Nephron progenitor cell (in vitro differentiated cells): ENCODE measurements at regions not wholly inside any gene's neighbourhood (a gene's known extent, or its start where the extent isn't known, plus 50 kb on each side); places are given as distances from the start of the nearest gene placed in this dataset.

Experiments
- DNase-seq: peaks from one replicate; pipeline ENCODE4 v3.0.0; 2021
- H3K27ac Mint-ChIP-seq: 2 replicates; pipeline ENCODE4 v1.8.0; 2021; ENCODE audit warnings: mild to moderate bottlenecking, moderate library complexity, mixed read lengths
- H3K27me3 Mint-ChIP-seq: 2 replicates; pipeline ENCODE4 v1.8.0; 2021; ENCODE audit warnings: mild to moderate bottlenecking, low read depth, mixed read lengths; ENCODE audit not compliant: poor library complexity
- H3K36me3 Mint-ChIP-seq: 2 replicates; pipeline ENCODE4 v1.8.0; 2021; ENCODE audit warnings: low read depth, mixed read lengths
- H3K4me1 Mint-ChIP-seq: 2 replicates; pipeline ENCODE4 v1.8.0; 2021; ENCODE audit warnings: mixed read lengths
- H3K4me3 Mint-ChIP-seq: 2 replicates; pipeline ENCODE4 v1.8.0; 2021; ENCODE audit warnings: mild to moderate bottlenecking, moderate library complexity, mixed read lengths
- H3K9me3 Mint-ChIP-seq: 2 replicates; pipeline ENCODE4 v1.8.0; 2021; ENCODE audit warnings: mild to moderate bottlenecking, moderate library complexity, mixed read lengths
- TF ChIP-seq, protein P1 (sequence below): fragments of 200-600 bp; sonication (generic); IDR thresholded peaks from 2 replicates; pipeline ENCODE4 v1.5.0; 2021; ENCODE audit warnings: antibody characterized with exemption

DNA sequence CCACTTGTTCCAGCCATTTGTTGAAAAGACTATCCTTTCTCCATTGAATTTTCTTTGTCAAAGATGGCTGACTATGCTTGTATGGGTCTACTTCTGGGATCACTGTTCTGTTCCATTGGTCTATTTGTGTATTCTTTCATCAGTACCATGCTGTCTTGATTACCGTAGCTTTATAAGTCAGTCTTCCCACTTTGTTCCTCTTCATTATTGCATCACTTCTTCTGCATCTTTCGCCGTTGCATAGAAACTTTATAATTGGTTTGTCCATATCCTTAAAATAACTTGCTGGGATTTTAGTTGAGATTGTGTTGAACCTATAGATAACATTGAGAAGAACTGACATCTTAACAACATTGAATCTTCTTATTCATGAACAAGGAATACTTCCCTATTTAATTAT lies 598.8 kb downstream of the TBC1D22A start:
- no peak for DNase-seq
- TF ChIP-seq, protein P1, sequence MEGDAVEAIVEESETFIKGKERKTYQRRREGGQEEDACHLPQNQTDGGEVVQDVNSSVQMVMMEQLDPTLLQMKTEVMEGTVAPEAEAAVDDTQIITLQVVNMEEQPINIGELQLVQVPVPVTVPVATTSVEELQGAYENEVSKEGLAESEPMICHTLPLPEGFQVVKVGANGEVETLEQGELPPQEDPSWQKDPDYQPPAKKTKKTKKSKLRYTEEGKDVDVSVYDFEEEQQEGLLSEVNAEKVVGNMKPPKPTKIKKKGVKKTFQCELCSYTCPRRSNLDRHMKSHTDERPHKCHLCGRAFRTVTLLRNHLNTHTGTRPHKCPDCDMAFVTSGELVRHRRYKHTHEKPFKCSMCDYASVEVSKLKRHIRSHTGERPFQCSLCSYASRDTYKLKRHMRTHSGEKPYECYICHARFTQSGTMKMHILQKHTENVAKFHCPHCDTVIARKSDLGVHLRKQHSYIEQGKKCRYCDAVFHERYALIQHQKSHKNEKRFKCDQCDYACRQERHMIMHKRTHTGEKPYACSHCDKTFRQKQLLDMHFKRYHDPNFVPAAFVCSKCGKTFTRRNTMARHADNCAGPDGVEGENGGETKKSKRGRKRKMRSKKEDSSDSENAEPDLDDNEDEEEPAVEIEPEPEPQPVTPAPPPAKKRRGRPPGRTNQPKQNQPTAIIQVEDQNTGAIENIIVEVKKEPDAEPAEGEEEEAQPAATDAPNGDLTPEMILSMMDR, result no peak
- Mint-ChIP-seq H3K27me3 (no peaks in the 10 kb centered on the region), H3K9me3 (peaks cover 98% of the 10 kb centered on the region), H3K27ac (no peak overlapping the region), H3K4me1 (no peaks in the 10 kb centered on the region), H3K4me3 (no peak overlapping the region), H3K36me3 (no peaks in the 10 kb centered on the region)

DNA sequence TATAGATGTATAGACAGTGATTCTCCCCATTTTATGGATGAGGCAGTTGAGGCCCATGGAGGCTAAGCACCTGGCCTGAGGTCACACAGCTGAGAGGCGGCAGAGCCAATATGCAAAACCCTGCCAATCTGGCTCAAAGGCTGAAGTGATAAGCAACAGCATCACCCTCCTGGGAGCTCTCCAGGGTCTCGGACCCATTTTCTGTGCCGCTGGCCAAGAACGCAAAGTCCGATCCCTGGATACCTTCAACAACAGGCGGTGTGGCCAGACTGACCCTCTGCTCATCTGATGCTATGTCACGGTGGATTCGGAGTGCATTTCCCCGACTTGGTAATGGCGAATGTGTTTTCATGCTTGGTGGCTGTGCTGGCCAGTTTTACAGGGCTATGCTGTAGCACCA lies 595.0 kb downstream of the TBC1D22A start:
- TF ChIP-seq, protein P1, result no peak
- no peaks in the 10 kb centered on the region for H3K36me3 Mint-ChIP-seq
- no peaks in the 10 kb centered on the region for H3K27me3 Mint-ChIP-seq
- H3K4me3 Mint-ChIP-seq, result no peak overlapping the region
- no peaks in the 10 kb centered on the region for H3K4me1 Mint-ChIP-seq
- DNase-seq, result no peak
- no peak overlapping the region for H3K27ac Mint-ChIP-seq
- H3K9me3 Mint-ChIP-seq, result peaks cover 98% of the 10 kb centered on the region

DNA sequence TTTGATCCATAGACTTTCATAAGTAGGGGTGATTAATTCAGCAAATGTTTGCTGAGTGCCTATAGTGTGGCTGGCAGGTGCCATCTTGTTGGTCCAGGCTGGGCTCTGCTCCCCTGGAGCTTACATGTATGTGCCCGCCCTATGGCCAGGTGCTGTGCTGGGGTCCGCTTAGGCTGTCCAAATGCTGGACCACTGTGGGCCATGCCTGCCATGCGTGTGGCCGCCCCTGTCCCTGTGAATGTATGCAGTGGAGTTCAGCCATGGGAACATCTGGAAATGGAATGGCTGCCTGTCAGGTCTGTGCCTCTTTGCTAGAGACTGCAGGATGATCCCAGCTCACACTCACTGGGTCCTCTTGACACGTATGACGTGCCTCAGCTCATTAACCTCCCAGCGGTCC lies 594.6 kb downstream of the TBC1D22A start:
- Mint-ChIP-seq H3K9me3 (peaks cover 98% of the 10 kb centered on the region), H3K4me3 (no peak overlapping the region), H3K36me3 (no peaks in the 10 kb centered on the region), H3K4me1 (no peaks in the 10 kb centered on the region), H3K27ac (no peak overlapping the region), H3K27me3 (no peaks in the 10 kb centered on the region)
- TF ChIP-seq, protein P1, result no peak
- no peak for DNase-seq

DNA sequence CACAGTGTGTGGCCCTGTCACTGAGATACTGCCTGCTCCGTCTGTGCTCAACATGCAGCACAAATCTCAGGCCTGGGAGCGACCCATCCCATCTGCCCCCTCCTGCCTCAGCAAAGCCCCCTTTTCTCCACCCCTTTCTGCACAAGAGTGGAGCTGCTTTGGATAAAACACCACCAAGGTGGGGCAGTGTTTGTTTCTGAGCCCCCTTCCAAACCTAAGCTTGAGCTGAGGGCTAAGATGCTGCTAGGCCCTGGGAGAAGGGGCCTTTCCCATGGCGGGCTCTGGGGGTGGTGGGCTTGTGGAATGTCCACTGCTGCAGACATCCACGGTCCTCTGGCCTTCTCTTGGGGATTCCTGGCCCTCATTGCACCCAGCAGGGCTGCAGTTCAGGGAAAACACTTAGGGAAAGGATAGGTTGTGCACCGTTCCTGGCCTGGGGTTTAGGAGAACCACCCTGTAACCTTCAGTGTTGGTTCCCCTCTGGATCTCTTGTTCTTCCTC lies 594.1 kb downstream of the TBC1D22A start:
- no peaks in the 10 kb centered on the region for H3K36me3 Mint-ChIP-seq
- TF ChIP-seq, protein P1, result no peak
- no peaks in the 10 kb centered on the region for H3K27me3 Mint-ChIP-seq
- no peaks in the 10 kb centered on the region for H3K4me1 Mint-ChIP-seq
- H3K27ac Mint-ChIP-seq, result no peak overlapping the region
- H3K4me3 Mint-ChIP-seq, result no peak overlapping the region
- peaks cover 98% of the 10 kb centered on the region for H3K9me3 Mint-ChIP-seq
- DNase-seq, result no peak

DNA sequence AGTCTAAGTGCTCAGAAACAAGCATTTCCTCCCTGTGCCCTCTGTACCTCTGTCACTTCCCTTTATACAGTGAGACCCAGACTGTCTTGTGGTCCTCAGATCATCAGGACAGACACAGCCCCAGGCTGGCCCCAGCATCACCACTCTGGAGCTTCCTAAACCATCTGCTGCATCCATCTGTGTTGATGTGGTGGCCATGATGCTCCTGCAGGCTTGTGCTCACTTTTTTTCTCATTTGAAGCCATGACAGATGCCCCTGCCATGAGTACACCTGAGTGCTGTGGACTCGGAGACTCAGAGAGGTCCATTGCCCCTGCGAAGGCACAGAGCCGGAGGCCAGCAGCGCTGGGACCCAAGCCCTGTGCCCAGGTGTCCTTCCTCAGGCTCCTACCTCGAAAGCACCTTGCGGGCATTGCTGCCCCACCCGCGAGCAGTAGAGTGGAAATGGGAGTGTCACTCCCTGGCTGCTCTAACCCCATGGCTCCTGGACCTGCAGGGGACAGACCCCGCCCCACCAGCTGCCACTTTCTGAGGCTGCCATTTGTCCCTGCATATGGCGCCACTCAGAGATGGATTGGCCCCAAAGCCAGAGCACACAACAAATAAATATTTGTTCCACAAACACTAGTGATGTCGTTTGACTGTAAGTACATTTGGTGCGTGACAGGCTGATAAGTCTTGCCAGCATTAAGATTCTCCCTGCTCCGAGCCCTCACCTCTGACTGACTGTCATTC lies 593.5 kb downstream of the TBC1D22A start:
- H3K27ac Mint-ChIP-seq, result no peak overlapping the region
- no peaks in the 10 kb centered on the region for H3K4me1 Mint-ChIP-seq
- H3K9me3 Mint-ChIP-seq, result peaks cover 98% of the 10 kb centered on the region
- no peak overlapping the region for H3K4me3 Mint-ChIP-seq
- TF ChIP-seq, protein P1, result no peak
- DNase-seq, result no peak
- H3K27me3 Mint-ChIP-seq, result no peaks in the 10 kb centered on the region
- H3K36me3 Mint-ChIP-seq, result no peaks in the 10 kb centered on the region

DNA sequence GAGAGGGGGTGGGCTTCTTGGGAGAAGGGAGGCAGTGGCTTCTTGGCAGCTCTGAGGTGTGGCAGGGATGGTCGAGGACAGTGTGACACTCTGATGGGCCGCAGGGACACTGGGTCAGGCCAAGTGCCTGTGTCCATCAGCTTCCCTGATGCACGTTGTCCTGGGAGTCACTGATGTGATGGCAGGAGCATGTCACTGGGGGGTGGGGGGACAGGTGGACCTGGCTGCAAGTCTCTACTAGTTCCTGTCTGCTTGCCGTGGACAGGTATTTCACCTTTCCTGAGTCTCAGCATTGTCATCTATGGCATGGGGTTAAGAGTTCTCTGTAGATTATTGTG lies 592.9 kb downstream of the TBC1D22A start:
- no peaks in the 10 kb centered on the region for H3K27me3 Mint-ChIP-seq
- no peaks in the 10 kb centered on the region for H3K4me1 Mint-ChIP-seq
- H3K27ac Mint-ChIP-seq, result no peak overlapping the region
- H3K9me3 Mint-ChIP-seq, result peaks cover 98% of the 10 kb centered on the region
- DNase-seq, result no peak
- TF ChIP-seq, protein P1, result no peak
- no peak overlapping the region for H3K4me3 Mint-ChIP-seq
- no peaks in the 10 kb centered on the region for H3K36me3 Mint-ChIP-seq
